HCT116 (cell line): ENCODE measurements at regions not wholly inside any gene's neighbourhood (a gene's known extent, or its start where the extent isn't known, plus 50 kb on each side); places are given as distances from the start of the nearest gene placed in this dataset.

Experiments used
- ATAC-seq: fragments of 200-7000 bp; cut with Tn5 transposase; 2 replicates; pipeline ENCODE4 v1.9.1; 2020; ENCODE audit warnings: mild to moderate bottlenecking, moderate library complexity
- BruUV-seq: library from RNA; stranded (reverse); fragments of 400-500 nt; replicated peaks from 2 replicates; lab custom pipeline; 2021; lab: Mats Ljungman, UMichigan
- CTCF ChIA-PET: fragments of 300-600 bp; sonication (Branson Sonifier 250); formaldehyde crosslinking; loops from one replicate; lab custom pipeline; 2021; ENCODE audit warnings: antibody characterized with exemption; lab: Charles Lee
- POLR2A ChIA-PET: fragments of 300-600, 350-600 bp; sonication (Branson Sonifier 250); formaldehyde crosslinking; loops from one replicate; lab custom pipeline; 2021; ENCODE audit warnings: antibody characterized with exemption; lab: Charles Lee
- RAD21 ChIA-PET, 2 experiments: fragments of 300-600 bp; sonication (Branson Sonifier 250); formaldehyde crosslinking; loops; one replicate each; lab custom pipeline; 2023; ENCODE audit warnings: low total read pairs in 2 of 2; ENCODE audit not compliant: uncharacterized antibody in 2 of 2, unreplicated experiment in 2 of 2, low non-redundant PET in 1 of 2; lab: Charles Lee
- DNase-seq: peaks from one replicate; pipeline ENCODE4 v3.0.0-alpha.2; 2010; ENCODE audit warnings: low read depth, low spot score
- H2AFZ ChIP-seq: fragments of 200-600 bp; shearing (Covaris generic), sonication (generic); 2 replicates; pipeline ENCODE4 v1.6.1; 2017; ENCODE audit warnings: low read depth, mixed run types, mixed read lengths, antibody characterized with exemption, low read length; ENCODE audit not compliant: poor library complexity, severe bottlenecking
- H3K27ac ChIP-seq: 2 replicates; pipeline ENCODE4 v1.5.1; 2012; ENCODE audit warnings: low read depth, low read length
- H3K27me3 ChIP-seq: fragments of 200-600 bp; sonication (generic); 2 replicates; pipeline ENCODE4 v1.6.1; 2016; ENCODE audit warnings: mixed run types, low read length, mixed read lengths; ENCODE audit not compliant: insufficient read depth
- H3K36me3 ChIP-seq, 2 experiments: fragments of 200-500 bp in 1 of 2; fragments of 200-600 bp in 1 of 2; sonication (Bioruptor generic) in 1 of 2; sonication (generic) in 1 of 2; 2 replicates each; pipeline versions ENCODE4 v1.5.1 to v1.6.1; 2014 to 2016; ENCODE audit warnings: low read length in 2 of 2, inconsistent platforms in 1 of 2, mixed read lengths in 1 of 2, mixed run types in 1 of 2; ENCODE audit not compliant: insufficient read depth in 2 of 2, control insufficient read depth in 1 of 2
- H3K4me1 ChIP-seq, 2 experiments: fragments of 200-600 bp in 1 of 2; sonication (generic) in 1 of 2; 2 replicates each; pipeline versions ENCODE4 v1.5.1 to v1.6.1; 2012 to 2017; ENCODE audit warnings: low read length in 2 of 2, inconsistent platforms in 1 of 2, mild to moderate bottlenecking in 1 of 2, mixed read lengths in 1 of 2, mixed run types in 1 of 2, moderate library complexity in 1 of 2; ENCODE audit not compliant: insufficient read depth in 2 of 2, control insufficient read depth in 1 of 2
- H3K4me2 ChIP-seq: fragments of 200-600 bp; sonication (generic); 2 replicates; pipeline ENCODE4 v1.6.1; 2017; ENCODE audit warnings: mixed run types, low read length, mixed read lengths
- H3K4me3 ChIP-seq, 2 experiments: fragments of 200-600 bp in 1 of 2; sonication (generic) in 1 of 2; replicated peaks in 1 of 2; 2 replicates each; pipeline ENCODE4 v1.5.1; 2011 to 2016; ENCODE audit warnings: low read length in 2 of 2, control low read depth in 1 of 2, low read depth in 1 of 2, mild to moderate bottlenecking in 1 of 2, mixed read lengths in 1 of 2, mixed run types in 1 of 2
- H3K79me2 ChIP-seq: fragments of 200-600 bp; sonication (generic); 2 replicates; pipeline ENCODE4 v1.6.1; 2017; ENCODE audit warnings: mild to moderate bottlenecking, mixed run types, low read length, moderate library complexity, mixed read lengths; ENCODE audit not compliant: insufficient read depth
- H3K9ac ChIP-seq: fragments of 200-600 bp; sonication (generic); 2 replicates; pipeline ENCODE4 v1.6.1; 2016; ENCODE audit warnings: low read length, mixed read lengths
- H3K9me2 ChIP-seq: fragments of 200-600 bp; sonication (generic), shearing (Covaris generic); 2 replicates; pipeline ENCODE4 v1.6.1; 2017; ENCODE audit warnings: mixed run types, mild to moderate bottlenecking, moderate library complexity; ENCODE audit not compliant: insufficient read depth
- H3K9me3 ChIP-seq, 2 experiments: fragments of 200-500 bp in 1 of 2; fragments of 200-600 bp in 1 of 2; sonication (Bioruptor generic) in 1 of 2; sonication (generic) in 1 of 2; 2 replicates each; pipeline ENCODE4 v1.6.1; 2014 to 2017; ENCODE audit warnings: low read length in 2 of 2, mixed read lengths in 2 of 2, inconsistent platforms in 1 of 2, low read depth in 1 of 2, mild to moderate bottlenecking in 1 of 2, mixed run types in 1 of 2, moderate library complexity in 1 of 2; ENCODE audit not compliant: control insufficient read depth in 1 of 2, insufficient read depth in 1 of 2
- H4K20me1 ChIP-seq: fragments of 200-600 bp; sonication (generic), shearing (Covaris generic); 2 replicates; pipeline ENCODE4 v1.6.1; 2017; ENCODE audit warnings: mixed run types, mild to moderate bottlenecking, moderate library complexity; ENCODE audit not compliant: insufficient read depth
- ATF3 ChIP-seq: IDR thresholded peaks from 2 replicates; pipeline ENCODE4 v1.6.1; 2012
- CEBPB ChIP-seq: IDR thresholded peaks from 2 replicates; pipeline ENCODE4 v1.6.1; 2012; ENCODE audit warnings: low read depth
- CTCF ChIP-seq, 3 experiments: fragments of 200-600 bp in 1 of 3; sonication (generic) in 1 of 3; IDR thresholded peaks in 2 of 3; conservative IDR thresholded peaks in 1 of 3; 2 replicates each; pipeline ENCODE4 v1.5.1; 2012 to 2017; ENCODE audit warnings: low read depth in 2 of 3, low read length in 2 of 3, antibody characterized with exemption in 1 of 3, borderline replicate concordance in 1 of 3, control low read depth in 1 of 3, mild to moderate bottlenecking in 1 of 3, mixed read lengths in 1 of 3, mixed run types in 1 of 3, moderate library complexity in 1 of 3; ENCODE audit not compliant: insufficient read depth in 1 of 3
- EGR1 ChIP-seq: IDR thresholded peaks from 2 replicates; pipeline ENCODE4 v1.6.1; 2012; ENCODE audit warnings: low read depth
- ELF1 ChIP-seq: IDR thresholded peaks from 2 replicates; pipeline ENCODE4 v1.6.1; 2012; ENCODE audit warnings: low read depth, borderline replicate concordance
- EZH2phosphoT487 ChIP-seq: fragments of 200-600 bp; IDR thresholded peaks from 2 replicates; pipeline ENCODE4 v1.6.1; 2018; ENCODE audit warnings: antibody characterized with exemption, borderline replicate concordance
- FOSL1 ChIP-seq: IDR thresholded peaks from 2 replicates; pipeline ENCODE4 v1.6.1; 2012; ENCODE audit warnings: low read depth
- JUND ChIP-seq: IDR thresholded peaks from 2 replicates; pipeline ENCODE4 v1.6.1; 2012
- MAX ChIP-seq: IDR thresholded peaks from 2 replicates; pipeline ENCODE4 v1.6.1; 2012
- POLR2A ChIP-seq: IDR thresholded peaks from 2 replicates; pipeline ENCODE4 v1.7.0; 2011; ENCODE audit warnings: borderline replicate concordance; ENCODE audit not compliant: insufficient read depth, insufficient read length; ENCODE audit errors: extremely low read depth
- POLR2AphosphoS5 ChIP-seq: IDR thresholded peaks from 2 replicates; pipeline ENCODE4 v1.6.1; 2011; ENCODE audit warnings: mild to moderate bottlenecking, low read depth, low read length, moderate library complexity
- REST ChIP-seq: IDR thresholded peaks from 2 replicates; pipeline ENCODE4 v1.6.1; 2012; ENCODE audit warnings: low read depth
- SIN3A ChIP-seq: IDR thresholded peaks from 2 replicates; pipeline ENCODE4 v1.6.1; 2012; ENCODE audit warnings: low read depth
- SP1 ChIP-seq: IDR thresholded peaks from 2 replicates; pipeline ENCODE4 v1.6.1; 2012; ENCODE audit warnings: low read depth
- SRF ChIP-seq: IDR thresholded peaks from 2 replicates; pipeline ENCODE4 v1.6.1; 2012; ENCODE audit warnings: low read depth
- TCF7L2 ChIP-seq: IDR thresholded peaks from 2 replicates; pipeline ENCODE4 v1.7.0; 2011; ENCODE audit warnings: borderline replicate concordance, inconsistent platforms; ENCODE audit not compliant: insufficient read depth, insufficient read length; ENCODE audit errors: extremely low read depth
- ZBTB33 ChIP-seq: IDR thresholded peaks from 2 replicates; pipeline ENCODE4 v1.6.1; 2011; ENCODE audit warnings: mild to moderate bottlenecking, low read length, moderate library complexity; ENCODE audit not compliant: insufficient replicate concordance; ENCODE audit errors: extremely low read depth
- ZNF274 ChIP-seq: fragments of 200-500 bp; sonication (Bioruptor generic); IDR thresholded peaks from 2 replicates; pipeline ENCODE4 v1.6.1; 2014; ENCODE audit warnings: mild to moderate bottlenecking, low read depth, low read length, inconsistent platforms
- intact Hi-C: fragments of 100-400 bp; cut with micrococcal nuclease; formaldehyde crosslinking; loops from 2 replicates; pipeline ENCODE4 v1.10.0; 2022

- TF ChIP-seq SIN3A: no peak
- TF ChIP-seq POLR2A: no peak
- TF ChIP-seq SP1: no peak
- no peak for TF ChIP-seq CTCF (IDR thresholded peaks at IDR 0.05 in 2 of 3, conservative IDR thresholded peaks at IDR 0.05 in 1 of 3; ENCODE audit: borderline replicate concordance in 1 of 3, insufficient read depth in 1 of 3, low read depth in 2 of 3, low read length in 2 of 3)
- TF ChIP-seq MAX: no peak
- TF ChIP-seq ATF3: no peak
Measured at GRCh38 chr9:124098141-124098905, 86.8 kb downstream of the LHX2 start (continued).

- peaks cover 5% of the 10 kb centered on the region; the same call in 1 of the 2 replicates for H3K27me3 ChIP-seq
- H3K27ac ChIP-seq: no peak overlapping the region
- H3K79me2 ChIP-seq: no peaks in the 10 kb centered on the region
- H3K36me3 ChIP-seq: no peaks in the 10 kb centered on the region
- no peak for DNase-seq
- H3K9me2 ChIP-seq: no peaks in the 10 kb centered on the region
- no peak overlapping the region for H3K9ac ChIP-seq
- RAD21 ChIA-PET: no interaction called here
- no peak overlapping the region for H2AFZ ChIP-seq
- TF ChIP-seq SP1 (no peak), ZNF274 (no peak), POLR2AphosphoS5 (no peak), EGR1 (no peak), CEBPB (no peak), ELF1 (no peak), FOSL1 (no peak), SRF (no peak), EZH2phosphoT487 (no peak), TCF7L2 (no peak), SIN3A (no peak), JUND (no peak), ZBTB33 (no peak), REST (no peak)
- TF ChIP-seq, all 23 proteins: peak for 0
- no peak overlapping the region for H3K4me2 ChIP-seq
- no peak for ATAC-seq
- CTCF ChIA-PET: no interaction called here
- POLR2A ChIA-PET: no interaction called here
- no peaks in the 10 kb centered on the region for H4K20me1 ChIP-seq
- H3K4me1 ChIP-seq: peaks cover 3 to 13% of the 10 kb centered on the region in 2 experiments; a peak in 3 of 4 replicates
- no peak overlapping the region for H3K4me3 ChIP-seq
- no peaks in the 10 kb centered on the region for H3K9me3 ChIP-seq
- intact Hi-C loops: no loop called here
- no TSS peak for BruUV-seq
Measured at GRCh38 chr9:124099860-124100259, 88.3 kb downstream of the LHX2 start.
